Parathyroid adenoma (tissue), 2 donors: ENCODE measurements at regions not wholly inside any gene's neighbourhood (a gene's known extent, or its start where the extent isn't known, plus 50 kb on each side); places are given as distances from the start of the nearest gene placed in this dataset.

Experiments
- H2AFZ ChIP-seq: fragments of 300-600 bp; sonication (generic); one replicate; pipeline ENCODE4 v1.7.0; 2017; ENCODE audit warnings: antibody characterized with exemption, mild to moderate bottlenecking
- H3K27ac ChIP-seq: fragments of 300-600 bp; sonication (generic); one replicate; pipeline ENCODE4 v1.7.0; 2017
- H3K27me3 ChIP-seq: fragments of 300-600 bp; sonication (generic); one replicate; pipeline ENCODE4 v1.7.0; 2017; ENCODE audit warnings: low read length; ENCODE audit not compliant: control insufficient read depth, insufficient read depth
- H3K36me3 ChIP-seq: fragments of 300-600 bp; sonication (generic); one replicate; pipeline ENCODE4 v1.7.0; 2017; ENCODE audit warnings: low read length; ENCODE audit not compliant: control insufficient read depth, insufficient read depth
- H3K4me1 ChIP-seq: fragments of 300-600 bp; sonication (generic); one replicate; pipeline ENCODE4 v1.7.0; 2017; ENCODE audit warnings: control low read depth
- H3K4me2 ChIP-seq: fragments of 300-600 bp; sonication (generic); one replicate; pipeline ENCODE4 v1.7.0; 2017; ENCODE audit warnings: low read length
- H3K4me3 ChIP-seq: fragments of 300-600 bp; sonication (generic); one replicate; pipeline ENCODE4 v1.7.0; 2017; ENCODE audit warnings: low read depth, low read length
- H3K79me2 ChIP-seq: fragments of 300-600 bp; sonication (generic); one replicate; pipeline ENCODE4 v1.7.0; 2017; ENCODE audit warnings: control low read depth
- H3K9ac ChIP-seq: fragments of 300-600 bp; sonication (generic); one replicate; pipeline ENCODE4 v1.7.0; 2017; ENCODE audit warnings: mild to moderate bottlenecking
- H3K9me3 ChIP-seq: fragments of 300-600 bp; sonication (generic); one replicate; pipeline ENCODE4 v1.7.0; 2017; ENCODE audit warnings: low read length; ENCODE audit not compliant: control insufficient read depth
- CTCF ChIP-seq: fragments of 300-600 bp; sonication (generic); IDR thresholded peaks from one replicate; pipeline ENCODE4 v1.7.0; 2017; ENCODE audit warnings: antibody characterized with exemption, mild to moderate bottlenecking
- donor health status: primary hyperparathyroidism.

- Histone ChIP-seq H3K9ac (no peak overlapping the region), H3K9me3 (no peaks in the 10 kb centered on the region), H3K4me3 (no peak overlapping the region), H3K36me3 (no peaks in the 10 kb centered on the region), H3K79me2 (no peaks in the 10 kb centered on the region), H3K4me1 (no peaks in the 10 kb centered on the region), H3K27ac (no peak overlapping the region), H2AFZ (no peak overlapping the region), H3K27me3 (no peaks in the 10 kb centered on the region), H3K4me2 (no peak overlapping the region)
- TF ChIP-seq CTCF, result no peak
These were observed 386.0 kb upstream of the RARB start for GRCh38 chr3:25041871-25042584.

GRCh38 chr3:25043177-25043576 lies 384.9 kb upstream of the RARB start:
- no peaks in the 10 kb centered on the region for H3K4me1 ChIP-seq
- H3K9me3 ChIP-seq, result no peaks in the 10 kb centered on the region
- no peak overlapping the region for H3K9ac ChIP-seq
- H3K4me3 ChIP-seq, result no peak overlapping the region
- no peak overlapping the region for H3K4me2 ChIP-seq
- H3K79me2 ChIP-seq, result no peaks in the 10 kb centered on the region
- no peaks in the 10 kb centered on the region for H3K36me3 ChIP-seq
- TF ChIP-seq CTCF, result no peak
- no peak overlapping the region for H2AFZ ChIP-seq
- no peaks in the 10 kb centered on the region for H3K27me3 ChIP-seq
- H3K27ac ChIP-seq, result no peak overlapping the region

DNA sequence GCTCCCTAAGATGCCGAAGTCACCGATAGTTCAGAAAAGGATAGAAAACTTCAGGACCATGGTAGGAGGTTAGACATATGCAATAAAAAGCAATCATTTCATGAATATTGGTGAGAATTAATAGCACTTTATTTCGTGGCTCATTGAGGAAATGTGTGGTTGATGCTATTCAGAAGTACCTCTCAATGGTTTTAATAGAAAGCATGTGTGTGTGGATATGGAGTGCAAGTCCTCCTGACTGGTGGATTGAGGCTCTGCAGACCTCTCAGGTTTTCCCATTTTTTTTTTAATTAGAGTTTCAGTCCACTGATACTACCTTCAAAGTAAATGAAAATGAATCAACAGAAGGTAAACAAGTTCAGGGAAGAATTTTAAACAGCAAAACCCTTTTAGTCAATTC lies 384.3 kb upstream of the RARB start:
- H3K27ac ChIP-seq, result no peak overlapping the region

DNA sequence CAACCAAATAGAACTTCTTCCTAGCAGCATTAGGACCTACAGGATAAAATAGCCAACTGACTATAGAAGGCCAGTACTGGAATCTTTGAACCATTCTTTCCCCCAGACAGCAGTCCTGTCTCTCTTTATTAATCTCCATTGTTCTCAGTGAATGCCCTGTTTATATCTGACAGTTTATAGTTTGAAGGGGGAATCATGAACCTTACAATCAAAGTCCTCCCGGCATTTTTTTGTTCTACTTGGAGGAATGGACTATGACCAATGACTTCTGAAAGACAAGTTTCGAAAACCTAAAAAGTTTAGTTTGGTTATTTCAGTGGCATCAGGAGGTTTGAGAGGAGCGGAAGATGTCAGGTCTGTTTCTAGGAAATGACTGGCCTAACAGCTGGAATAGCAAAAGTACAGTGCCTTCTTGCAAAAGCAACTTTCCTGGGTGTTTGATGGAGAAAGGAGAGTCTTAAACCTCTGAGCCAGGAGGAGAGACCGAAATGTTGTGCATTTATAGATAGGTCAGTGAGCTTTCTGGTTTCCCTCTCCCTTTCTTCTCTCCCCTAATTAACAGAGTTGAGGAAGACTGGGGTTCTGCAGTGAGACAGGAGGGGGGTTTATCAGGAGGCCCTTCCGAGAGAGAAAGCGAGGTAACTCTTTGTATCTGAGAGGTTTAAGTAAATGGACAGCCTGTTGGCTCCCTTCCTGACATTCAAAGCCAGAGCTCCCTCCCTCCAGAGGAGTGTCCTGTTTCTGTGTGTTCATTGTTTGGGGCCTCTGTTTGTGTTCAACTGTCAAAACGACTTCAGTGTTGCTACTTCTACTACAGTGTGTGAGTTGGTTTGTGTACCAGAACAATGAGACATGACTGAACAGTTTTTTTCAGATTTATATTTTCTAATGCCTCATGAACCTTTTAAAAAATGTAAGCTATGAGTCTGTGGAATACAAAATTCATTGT lies 383.0 kb upstream of the RARB start:
- no peak overlapping the region for H3K27ac ChIP-seq

More for the DNA sequence above, 384.3 kb upstream of the RARB start:
- Histone ChIP-seq H3K9ac (no peak overlapping the region), H3K36me3 (no peaks in the 10 kb centered on the region), H3K4me2 (no peak overlapping the region), H3K79me2 (no peaks in the 10 kb centered on the region), H3K4me1 (no peaks in the 10 kb centered on the region), H3K4me3 (no peak overlapping the region), H2AFZ (no peak overlapping the region), H3K27me3 (no peaks in the 10 kb centered on the region), H3K9me3 (no peaks in the 10 kb centered on the region)
- no peak for TF ChIP-seq CTCF

More for the DNA sequence above, 383.0 kb upstream of the RARB start:
- no peak overlapping the region for H2AFZ ChIP-seq
- H3K36me3 ChIP-seq, result no peaks in the 10 kb centered on the region
- H3K27me3 ChIP-seq, result no peaks in the 10 kb centered on the region
- TF ChIP-seq CTCF, result no peak
- no peaks in the 10 kb centered on the region for H3K9me3 ChIP-seq
- no peak overlapping the region for H3K4me3 ChIP-seq
- no peaks in the 10 kb centered on the region for H3K4me1 ChIP-seq
- H3K79me2 ChIP-seq, result no peaks in the 10 kb centered on the region
- H3K9ac ChIP-seq, result no peak overlapping the region
- H3K4me2 ChIP-seq, result no peak overlapping the region
